ENCODE measurements at regions not wholly inside any gene's neighbourhood (a gene's known extent, or its start where the extent isn't known, plus 50 kb on each side); places are given as distances from the start of the nearest gene placed in this dataset.
"Not testable (repeated sequence)": the region's sequence is repeated elsewhere in the genome, so short reads cannot be mapped to it uniquely, and the experiment has no call there.

- DNase-seq (ENCODE audit: low spot score), result not testable (repeated sequence)
Measured at GRCh38 chr6:99141906-99142305, 194.2 kb upstream of the FBXL4 start.

GRCh38 chr6:99138445-99138844 is 190.7 kb upstream of the FBXL4 start:
- no peak for DNase-seq (ENCODE audit: low spot score)

GRCh38 chr6:99137314-99137713 is 189.6 kb upstream of the FBXL4 start:
- no peak for DNase-seq (ENCODE audit: low spot score)

GRCh38 chr6:99136488-99136887 is 188.7 kb upstream of the FBXL4 start:
- DNase-seq (ENCODE audit: low spot score), result no peak

- no peak for DNase-seq (ENCODE audit: low spot score)
Measured at GRCh38 chr6:99132026-99132635, 184.4 kb upstream of the FBXL4 start.

- DNase-seq (ENCODE audit: low spot score), result no peak
Measured at GRCh38 chr6:99130897-99131873, 183.4 kb upstream of the FBXL4 start.

GRCh38 chr6:99129835-99130234 is 182.1 kb upstream of the FBXL4 start:
- no peak for DNase-seq (ENCODE audit: low spot score)

- DNase-seq (ENCODE audit: low spot score), result no peak
Measured at GRCh38 chr6:99121748-99122147, 174.0 kb upstream of the FBXL4 start.

GRCh38 chr6:99120641-99121040 is 172.9 kb upstream of the FBXL4 start:
- no peak for DNase-seq (ENCODE audit: low spot score)

- peak; percentile 55 for DNase-seq (ENCODE audit: low spot score)
Measured at GRCh38 chr6:99119109-99120031, 171.6 kb upstream of the FBXL4 start.

- no peak for DNase-seq (ENCODE audit: low spot score)
Measured at GRCh38 chr6:99114769-99115406, 167.1 kb upstream of the FBXL4 start.

- no peak for DNase-seq (ENCODE audit: low spot score)
Measured at GRCh38 chr6:99111590-99111989, 163.8 kb upstream of the FBXL4 start.

- DNase-seq (ENCODE audit: low spot score), result peak; percentile 5
Measured at GRCh38 chr6:99110029-99110428, 162.3 kb upstream of the FBXL4 start.

- no peak for DNase-seq (ENCODE audit: low spot score)
Measured at GRCh38 chr6:99104218-99104617, 156.5 kb upstream of the FBXL4 start.

GRCh38 chr6:99099243-99099642 is 151.5 kb upstream of the FBXL4 start:
- no peak for DNase-seq (ENCODE audit: low spot score)

- no peak for DNase-seq (ENCODE audit: low spot score)
Measured at GRCh38 chr6:99096170-99096569, 148.4 kb upstream of the FBXL4 start.

- no peak for DNase-seq (ENCODE audit: low spot score)
Measured at GRCh38 chr6:99093456-99094190, 145.9 kb upstream of the FBXL4 start.

GRCh38 chr6:99092461-99092860 is 144.7 kb upstream of the FBXL4 start:
- no peak for DNase-seq (ENCODE audit: low spot score)

- no peak for DNase-seq (ENCODE audit: low spot score)
Measured at GRCh38 chr6:99091985-99092384, 144.2 kb upstream of the FBXL4 start.

- DNase-seq (ENCODE audit: low spot score), result no peak
Measured at GRCh38 chr6:99080191-99080590, 132.4 kb upstream of the FBXL4 start.

GRCh38 chr6:99079058-99079457 is 131.3 kb upstream of the FBXL4 start:
- no peak for DNase-seq (ENCODE audit: low spot score)

All from SK-N-DZ (cell line).